HG03139 (cell line): ENCODE measurements at regions not wholly inside any gene's neighbourhood (a gene's known extent, or its start where the extent isn't known, plus 50 kb on each side); places are given as distances from the start of the nearest gene placed in this dataset.

Experiments used
- ATAC-seq: cut with Tn5 transposase; IDR thresholded peaks from one replicate; pipeline ENCODE4 v1.9.1; 2021; ENCODE audit not compliant: unreplicated experiment

DNA sequence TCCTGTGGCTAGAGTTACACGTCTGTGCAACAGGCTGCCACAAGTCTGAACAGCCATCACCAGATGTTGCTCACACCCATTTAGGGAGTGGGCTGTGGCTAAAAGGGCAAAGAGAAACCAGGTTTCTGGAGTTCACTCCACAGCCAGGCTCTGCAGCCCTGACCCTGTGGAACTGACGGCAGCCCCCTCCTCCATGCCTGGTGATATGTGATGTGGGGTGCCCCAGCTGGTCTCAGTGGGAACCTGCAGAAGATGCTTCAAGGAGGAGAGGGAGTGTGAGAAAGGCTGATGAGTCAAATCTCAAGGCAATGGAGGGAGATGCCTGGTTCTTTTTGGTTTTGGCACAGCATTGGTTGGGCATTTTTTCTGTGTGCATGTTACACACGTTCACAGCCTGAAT, 130.6 kb downstream of the TPRA1 start:
- ATAC-seq, result no peak

DNA sequence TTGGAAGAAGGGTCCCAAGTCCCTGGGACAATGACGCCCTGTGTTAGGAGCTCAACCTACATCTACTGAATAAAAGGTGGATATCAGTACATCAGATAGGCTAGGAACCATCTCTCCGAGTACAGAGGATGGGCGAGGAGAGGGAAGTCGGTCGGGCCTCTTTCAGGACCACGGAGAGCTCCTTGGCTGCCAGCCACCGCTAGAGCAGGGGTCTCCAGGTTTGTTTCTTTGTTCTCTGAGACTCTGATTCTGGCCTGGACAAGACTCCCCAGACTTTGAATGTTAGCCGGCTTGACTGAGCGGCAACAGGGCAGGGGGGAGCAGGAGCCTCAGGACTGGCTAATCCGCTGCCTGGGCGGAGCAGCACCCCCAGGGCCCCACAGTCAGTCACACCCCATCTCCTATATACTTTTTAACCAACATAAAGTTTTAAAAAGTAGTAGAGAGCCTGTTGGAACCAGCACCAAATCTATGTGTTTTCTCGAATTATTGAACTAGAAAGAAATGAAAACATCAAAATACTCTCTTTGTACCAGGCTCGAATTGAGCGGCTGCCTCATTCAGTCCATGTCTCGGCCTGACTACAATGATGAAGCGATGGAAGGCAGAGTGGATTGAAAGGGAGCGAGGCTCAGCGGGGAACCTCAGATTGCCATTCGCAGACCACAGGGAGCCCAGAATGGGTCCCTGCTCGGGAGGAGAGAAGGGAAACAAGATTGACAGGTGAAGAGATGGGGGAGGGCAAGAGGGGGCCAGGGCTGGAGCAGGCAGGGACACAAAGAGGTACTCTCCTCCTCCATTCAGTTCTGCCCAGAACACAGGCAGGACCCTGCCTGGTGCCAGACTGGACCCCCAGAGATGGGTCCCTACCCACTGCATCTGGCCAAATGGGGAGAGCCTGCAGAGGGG, 131.6 kb downstream of the TPRA1 start:
- no peak for ATAC-seq

DNA sequence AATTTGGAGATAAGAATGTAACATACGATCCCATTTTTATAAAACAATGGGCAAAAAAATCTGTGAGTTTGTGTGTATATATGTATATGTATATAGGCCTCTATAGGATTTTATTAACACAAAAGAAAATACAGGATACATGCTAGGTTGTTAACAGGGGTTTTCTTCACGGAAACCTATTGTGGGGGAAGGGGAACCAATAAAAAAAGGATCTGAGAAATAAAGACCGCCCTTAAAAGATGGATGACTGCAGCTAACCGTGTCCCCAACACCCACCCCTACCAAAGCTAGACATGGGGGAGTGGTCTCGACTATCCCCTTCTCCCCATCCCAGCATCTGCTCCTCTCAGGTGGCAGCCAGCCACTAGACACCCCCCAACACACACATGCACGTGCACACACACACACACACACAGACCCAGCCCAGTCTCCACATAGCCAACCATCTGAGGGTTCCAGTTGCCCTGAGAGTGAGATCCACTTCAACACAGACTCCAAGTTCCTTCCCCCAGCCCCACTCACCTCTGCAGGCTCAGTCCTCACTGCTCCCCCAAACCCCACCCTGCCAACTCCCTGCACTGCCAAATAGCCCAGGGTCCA, 132.9 kb downstream of the TPRA1 start:
- no peak for ATAC-seq

DNA sequence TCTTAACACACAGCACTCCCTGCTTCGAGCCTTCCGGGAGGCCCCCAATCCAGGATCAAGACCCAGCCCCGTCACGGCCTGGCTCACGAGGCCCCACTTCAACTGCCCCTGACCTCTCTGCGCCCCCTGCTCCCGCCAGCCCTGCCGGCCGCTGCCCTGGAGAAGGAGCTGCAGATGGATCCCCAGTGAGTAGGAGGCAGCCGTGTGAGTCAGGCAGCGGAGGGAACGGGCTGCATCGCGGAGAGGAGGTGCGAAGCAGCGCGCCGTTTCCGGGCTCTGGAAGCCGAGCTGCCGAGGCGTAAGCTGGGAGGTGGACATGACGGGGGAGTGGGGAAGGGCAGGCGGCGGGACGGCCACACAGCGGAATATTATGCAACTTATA, 133.4 kb downstream of the TPRA1 start:
- ATAC-seq, result no peak

DNA sequence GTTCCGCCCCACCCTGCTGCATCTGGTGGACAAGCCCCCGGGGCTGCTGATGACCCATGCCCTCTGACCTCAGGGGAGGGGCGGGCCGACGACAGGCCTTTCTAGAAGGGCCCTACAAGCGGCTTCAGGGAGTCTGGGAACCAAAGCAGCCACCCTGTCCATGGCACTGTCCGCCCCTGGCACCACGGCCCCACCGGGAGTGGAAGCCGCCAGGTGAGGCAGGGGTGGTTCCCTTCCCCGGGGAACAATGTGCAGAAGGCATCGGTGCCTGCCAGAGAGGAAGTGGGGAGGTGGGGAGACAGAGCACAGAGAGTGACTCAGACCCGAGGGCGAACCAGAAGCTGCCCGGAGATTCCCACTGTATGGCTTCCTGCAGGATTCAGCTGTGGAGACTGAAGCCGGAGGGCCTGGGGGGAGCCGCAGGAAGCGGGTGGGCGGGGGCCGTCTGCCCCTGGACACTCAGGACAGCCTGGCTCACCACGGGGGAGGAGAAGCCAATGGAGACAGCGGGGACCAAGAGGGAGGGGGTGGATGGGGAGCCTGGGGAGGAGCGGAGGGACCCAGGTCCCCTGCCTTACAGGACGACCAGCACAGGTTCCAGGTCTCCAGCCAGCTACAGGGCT, 134.0 kb downstream of the TPRA1 start:
- no peak for ATAC-seq

DNA sequence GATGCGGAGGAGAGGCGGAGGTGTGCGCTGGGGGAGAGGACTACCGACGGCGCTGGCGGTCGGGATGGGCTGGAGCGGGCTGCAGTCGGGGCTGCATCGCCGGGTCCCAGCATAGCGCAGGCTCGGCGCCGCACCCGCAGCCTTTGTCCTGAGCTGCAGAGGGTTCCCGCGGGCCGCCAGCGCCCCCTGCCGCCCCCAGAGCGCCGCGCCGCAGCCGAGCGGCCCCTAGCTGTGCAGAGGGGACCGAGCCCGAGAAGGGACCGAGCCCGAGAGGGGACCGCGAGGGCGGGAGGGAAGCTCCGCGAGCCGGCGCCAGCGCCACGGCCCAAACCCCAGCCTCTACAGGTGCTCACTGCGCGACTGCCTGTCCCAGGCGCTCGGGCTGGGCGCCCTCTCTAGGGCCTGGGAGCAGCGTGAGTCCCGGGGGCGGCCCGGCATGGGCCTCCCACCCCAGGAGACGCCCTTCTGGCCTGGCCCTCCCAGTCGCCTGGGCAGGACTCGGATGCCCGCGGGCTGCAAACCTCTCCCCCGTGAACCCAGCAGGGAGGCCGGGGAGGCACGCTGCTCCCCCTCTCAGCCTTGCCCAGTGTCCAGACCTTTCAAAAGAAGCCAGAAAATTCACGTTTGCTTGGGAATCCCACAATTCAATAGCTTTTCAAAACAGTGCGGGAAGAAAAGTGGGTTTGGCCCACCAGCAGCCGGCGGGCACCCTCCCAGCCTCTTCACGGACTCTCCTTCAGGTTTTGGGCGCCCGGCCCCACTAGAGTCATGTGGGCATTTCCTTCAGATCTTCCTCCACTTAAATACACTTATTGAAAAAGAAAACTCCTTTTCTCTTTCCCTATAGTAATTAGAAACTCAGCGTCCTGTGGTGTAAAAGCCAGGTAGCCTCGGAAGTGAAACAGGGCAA, 134.7 kb downstream of the TPRA1 start:
- no peak for ATAC-seq

DNA sequence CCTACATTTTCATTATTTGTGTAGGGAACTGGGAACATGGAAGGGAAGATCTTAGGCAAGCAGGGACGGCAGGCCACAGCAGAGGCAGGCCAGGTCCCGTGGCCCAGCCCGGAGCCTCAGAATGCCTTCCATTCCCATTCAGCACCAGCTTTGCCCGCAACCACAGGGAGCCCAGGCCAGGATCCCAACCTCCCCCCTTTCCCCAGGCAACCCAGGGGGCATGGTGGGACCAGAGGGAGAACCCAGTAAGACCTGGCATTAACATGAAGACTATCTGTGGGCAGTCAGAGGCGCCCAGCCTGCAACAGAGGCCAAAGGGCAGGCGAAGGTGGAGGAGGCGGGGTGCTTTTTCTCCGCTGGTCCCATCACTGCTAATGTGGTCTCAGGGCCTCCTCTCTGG, 135.6 kb downstream of the TPRA1 start:
- ATAC-seq, result no peak

DNA sequence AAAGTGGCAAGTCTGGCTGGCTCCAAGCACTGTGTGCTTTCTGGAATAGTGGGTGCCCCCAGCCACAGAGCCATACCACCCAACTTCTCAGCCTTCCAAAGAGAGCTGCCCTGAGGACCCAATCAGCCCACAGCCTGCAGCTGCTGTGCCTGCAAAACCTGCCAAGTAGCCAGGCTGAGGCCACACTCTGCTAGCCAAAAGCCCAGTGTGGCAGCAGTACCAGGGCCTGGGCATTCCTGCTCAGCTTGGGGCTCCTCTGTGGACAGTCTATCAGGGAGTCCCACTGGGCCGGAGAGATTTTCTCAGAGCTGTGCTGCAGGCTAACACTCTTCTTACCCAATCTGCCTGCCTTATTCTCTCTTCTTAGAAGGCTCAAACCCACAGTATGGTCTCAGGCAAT, 136.5 kb downstream of the TPRA1 start:
- ATAC-seq, result no peak

DNA sequence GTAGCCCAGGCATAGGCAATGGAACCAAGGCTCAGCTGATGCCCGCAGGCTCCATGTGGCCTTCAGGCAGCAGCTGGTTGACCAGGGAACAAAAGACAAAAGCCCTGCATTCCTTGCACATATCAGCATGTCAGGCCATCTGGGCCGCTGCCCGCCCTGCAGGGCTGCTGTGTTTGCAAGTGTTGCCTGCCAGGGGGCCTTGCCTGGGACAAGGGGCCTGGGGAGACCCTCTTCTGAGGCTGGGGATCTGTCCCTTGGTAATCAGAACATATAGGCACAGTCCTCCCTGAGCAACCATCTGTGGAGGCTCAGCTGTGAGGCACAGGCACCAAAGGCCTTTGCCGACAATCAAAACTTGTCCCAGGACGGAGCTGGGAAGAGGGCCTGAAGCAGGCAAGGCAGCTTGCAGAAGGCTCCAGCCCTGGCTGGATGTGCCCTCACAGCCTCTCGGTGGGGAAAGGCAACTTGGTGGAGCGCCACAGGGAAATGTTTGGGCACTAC, 138.2 kb downstream of the TPRA1 start:
- no peak for ATAC-seq

DNA sequence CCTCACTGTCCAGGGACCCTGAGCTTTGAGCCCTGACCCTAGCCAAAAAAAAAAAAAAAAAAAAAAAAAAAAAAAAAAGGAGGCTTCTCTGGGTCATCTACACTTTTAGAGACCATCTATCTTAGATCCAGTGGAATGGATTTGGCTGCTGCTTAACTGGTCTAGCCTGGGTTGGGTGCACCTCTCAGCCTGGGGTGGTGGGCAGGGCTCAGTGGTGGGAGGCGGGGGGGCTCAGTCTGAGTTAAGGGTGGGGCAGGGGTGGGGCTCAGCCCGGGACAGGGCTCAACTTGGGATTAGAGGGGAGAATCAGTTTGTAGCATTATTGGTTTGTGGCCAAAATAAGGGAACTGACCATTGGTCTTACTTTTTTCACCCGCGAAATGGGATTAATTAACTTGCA, 139.2 kb downstream of the TPRA1 start:
- no peak for ATAC-seq

DNA sequence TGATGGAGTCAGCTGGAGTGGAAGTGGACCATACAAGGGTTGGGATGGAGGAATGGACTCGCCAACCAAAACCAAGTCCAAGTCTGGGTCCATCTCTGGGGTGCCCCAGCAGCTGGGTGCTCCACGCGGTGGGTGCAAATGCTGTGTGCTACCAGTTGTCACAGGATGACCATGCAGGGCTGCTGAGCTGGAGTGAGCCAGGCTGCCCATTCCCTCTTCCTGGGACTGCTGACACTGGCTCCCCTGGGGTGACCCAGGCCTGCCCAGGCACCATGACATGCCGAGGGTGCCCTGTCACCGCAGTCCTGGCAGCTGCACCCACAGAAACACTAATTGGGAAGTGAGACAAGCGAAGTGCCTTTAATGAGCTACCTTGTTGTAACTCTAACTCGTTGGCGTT, 140.2 kb downstream of the TPRA1 start:
- no peak for ATAC-seq

DNA sequence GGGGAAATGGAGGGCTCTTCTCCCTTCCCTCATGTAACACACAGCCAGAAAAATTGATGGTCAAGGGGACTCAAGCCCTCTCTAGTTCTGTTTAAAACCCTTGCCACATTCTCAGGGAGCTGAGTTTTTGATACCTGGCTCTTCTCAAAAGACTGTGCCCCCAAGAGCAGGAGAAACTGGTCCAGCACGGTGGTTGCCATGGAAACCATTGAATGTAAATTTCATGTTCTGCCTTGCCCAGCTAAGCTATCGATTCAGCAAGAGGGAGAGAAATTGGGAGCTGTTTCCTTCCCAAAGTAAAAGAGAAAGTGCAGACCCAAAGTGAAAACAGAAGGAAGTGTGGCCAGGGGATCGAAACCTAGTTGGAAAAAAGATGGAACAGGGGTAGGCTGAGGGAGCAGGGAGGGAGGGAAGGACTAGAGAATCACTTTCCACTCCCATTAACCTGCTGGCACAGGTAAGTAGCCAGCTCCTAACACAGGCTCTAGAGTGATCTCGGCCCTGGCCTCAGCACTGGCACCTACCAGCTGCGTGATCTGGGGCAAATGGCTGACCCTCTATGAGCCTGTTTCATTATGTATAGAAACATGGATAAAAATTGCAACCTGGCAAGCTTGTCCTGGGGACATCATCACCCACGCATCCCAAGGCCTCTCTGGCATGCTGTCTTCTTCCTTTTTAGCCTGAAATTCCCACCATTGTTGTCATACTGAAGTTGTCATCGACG, 140.9 kb downstream of the TPRA1 start:
- no peak for ATAC-seq

DNA sequence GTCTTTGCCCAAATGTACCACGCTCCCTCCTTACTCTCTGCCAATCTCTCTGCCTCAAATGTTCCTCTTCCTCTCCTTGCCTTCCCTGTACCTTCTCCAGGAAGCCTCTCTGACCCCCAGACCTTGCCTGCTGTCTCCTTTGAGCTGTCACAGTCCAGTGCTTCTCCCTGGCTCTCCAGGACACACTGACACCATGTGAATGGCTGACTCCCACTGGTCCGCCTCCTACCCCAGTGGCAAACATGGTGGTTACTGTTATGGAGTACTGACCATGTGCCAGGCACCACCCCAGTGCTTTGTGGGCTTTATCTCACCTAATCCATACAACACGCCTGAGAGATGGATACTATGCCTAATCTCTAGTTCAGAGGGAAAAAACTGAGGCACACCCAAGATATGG, 141.9 kb downstream of the TPRA1 start:
- no peak for ATAC-seq

DNA sequence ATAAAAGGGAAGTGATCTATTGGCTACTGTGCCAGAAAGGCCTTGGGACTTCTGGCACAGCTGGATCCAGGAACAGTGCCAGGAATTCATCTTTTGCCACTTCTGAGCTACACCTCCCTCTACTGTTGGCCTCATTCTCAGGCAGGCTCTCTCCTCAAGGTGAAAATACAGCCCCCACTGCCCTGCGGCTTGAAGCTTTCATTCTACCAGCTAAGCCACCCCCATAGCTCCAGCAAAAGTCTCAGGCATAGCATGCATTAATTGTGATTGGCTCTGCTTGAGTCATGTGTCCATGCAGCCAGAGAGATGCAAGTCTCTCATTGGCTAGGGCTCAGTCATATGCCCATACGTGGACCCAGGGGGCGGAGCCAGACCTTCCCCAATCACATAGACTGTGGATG, 142.4 kb downstream of the TPRA1 start:
- ATAC-seq, result no peak

DNA sequence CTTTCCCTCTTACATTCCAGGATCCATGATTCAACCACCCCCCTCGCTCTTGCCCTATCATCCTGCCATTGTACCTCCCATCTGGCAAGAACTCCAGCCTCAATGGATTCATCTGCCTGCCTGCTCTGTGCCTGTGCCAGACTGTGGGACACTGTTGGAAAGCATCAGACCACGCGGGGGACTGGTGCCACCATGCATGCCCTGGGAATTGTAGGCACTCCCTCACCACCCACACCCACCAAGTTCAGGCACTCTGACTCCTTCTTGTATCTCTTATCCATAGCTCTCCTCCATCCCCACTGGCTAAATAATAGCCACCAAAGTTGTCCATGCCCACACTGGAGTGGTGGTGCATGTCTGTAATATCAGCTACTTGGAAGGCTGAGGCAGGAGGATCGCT, 143.8 kb downstream of the TPRA1 start:
- ATAC-seq, result no peak

DNA sequence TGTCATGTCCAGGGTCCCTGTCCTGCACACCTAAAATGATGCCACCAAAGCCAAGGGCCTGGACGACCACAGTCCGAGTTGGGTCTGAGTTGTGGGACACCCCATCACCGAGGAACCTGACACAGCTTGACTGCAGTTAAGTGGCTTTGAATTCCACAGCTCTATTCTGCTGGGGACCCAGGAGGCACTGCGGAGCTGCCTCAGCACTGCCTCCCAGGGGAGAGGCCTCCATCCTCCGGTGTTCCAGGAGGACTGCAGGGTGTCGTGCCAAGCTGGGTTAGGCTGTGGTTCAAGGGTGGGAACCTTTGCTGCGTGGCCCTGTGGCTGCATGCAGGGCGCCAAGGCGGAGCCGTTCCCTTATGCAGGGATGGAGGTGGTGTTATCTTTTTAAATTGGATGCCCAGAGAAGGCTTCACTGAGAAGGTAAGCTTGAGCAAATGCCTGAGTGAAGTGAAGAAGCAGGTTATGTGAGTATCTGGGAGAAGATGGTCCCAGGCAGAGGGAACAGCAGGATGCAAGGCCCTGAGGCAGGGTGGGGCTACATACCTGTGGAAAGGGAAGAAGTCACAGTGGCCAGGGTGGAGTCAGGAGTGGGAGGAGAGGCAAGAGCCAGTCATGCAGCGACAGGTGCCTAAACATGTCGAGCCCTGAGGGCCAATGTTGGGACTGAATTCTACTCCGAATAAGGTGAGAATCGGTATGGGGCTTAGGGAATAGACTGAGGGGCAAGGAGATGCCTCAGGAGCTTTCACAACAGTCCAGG, 144.8 kb downstream of the TPRA1 start:
- no peak for ATAC-seq

DNA sequence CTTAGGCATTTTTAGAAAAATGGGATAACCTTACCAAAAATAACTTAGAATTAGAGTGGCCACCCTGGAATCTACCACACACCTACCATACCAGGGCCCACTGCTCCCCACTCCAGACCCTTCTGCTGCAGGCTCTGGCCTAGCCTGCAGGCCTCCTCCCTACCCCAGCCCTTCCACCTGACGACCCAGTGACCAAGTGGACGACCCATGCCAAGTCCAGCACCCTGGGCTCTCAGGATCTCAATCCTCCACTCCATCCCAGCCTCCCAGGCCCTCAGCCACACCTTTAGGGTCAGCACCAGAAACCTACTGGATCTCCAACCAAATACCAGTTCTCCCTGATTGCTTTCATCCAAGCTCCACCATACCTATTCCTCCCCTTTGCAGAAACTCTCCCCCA, 145.8 kb downstream of the TPRA1 start:
- no peak for ATAC-seq

DNA sequence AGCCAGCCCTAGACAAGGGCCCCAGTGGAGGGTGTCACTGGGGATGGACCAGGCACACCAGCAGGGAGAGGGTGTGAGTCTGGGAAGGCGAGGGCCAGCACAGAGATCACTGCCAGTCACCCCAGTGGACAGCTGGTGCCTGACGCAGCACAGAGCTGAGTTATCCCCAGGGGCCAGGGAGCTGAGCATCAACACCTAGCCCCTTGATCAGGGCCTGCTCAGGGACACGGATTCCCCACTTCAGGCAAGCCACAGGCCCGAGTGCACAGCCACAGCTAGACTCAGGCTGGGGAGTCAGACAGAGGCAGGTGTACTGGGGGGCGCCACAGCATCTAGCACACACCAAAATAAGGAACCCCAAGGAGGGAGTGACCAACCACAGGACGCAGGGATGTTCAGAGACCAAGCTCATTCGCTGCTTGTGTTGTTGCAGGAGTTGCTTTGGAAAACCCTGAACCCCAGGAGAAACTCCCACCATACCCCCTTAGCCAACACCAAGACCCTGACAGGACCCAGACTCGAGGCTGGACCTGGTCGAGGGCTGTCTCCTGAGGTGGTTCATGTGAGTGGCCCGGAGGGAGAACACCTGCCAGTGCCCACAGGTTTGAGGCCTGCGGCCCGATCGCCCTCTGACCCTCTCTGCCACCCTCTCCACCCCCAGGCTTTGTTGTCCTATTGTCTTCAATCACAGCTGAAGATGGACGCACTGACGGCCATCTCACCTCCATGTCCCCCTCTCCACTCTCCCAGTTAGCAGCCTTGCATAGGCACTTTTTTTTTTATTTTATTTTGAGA, 146.8 kb downstream of the TPRA1 start:
- no peak for ATAC-seq

DNA sequence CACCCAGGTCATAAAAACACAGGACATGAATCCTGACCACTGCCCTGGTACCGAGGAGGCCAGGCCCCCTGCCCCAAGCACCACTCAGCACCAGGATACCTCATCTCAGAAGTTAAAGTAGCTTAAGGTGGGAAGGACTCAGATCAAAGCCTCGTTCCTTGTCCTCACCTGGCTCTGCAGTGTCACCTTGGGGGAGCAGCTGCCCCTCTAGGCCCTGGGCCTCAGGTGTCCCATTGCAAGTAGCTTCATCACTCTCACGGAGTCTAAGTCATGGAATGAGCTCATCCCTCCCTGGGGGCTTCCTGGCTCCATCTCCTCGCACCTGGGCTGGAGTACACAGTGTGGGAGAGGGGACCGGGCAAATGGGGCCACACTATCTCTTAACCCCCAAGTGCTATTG, 148.0 kb downstream of the TPRA1 start:
- ATAC-seq, result no peak
